Pancreas (tissue), 10 donors: ENCODE measurements at regions not wholly inside any gene's neighbourhood (a gene's known extent, or its start where the extent isn't known, plus 50 kb on each side); places are given as distances from the start of the nearest gene placed in this dataset.
A peak's percentile ranks its signal among the peaks of the same experiment; 100 is the strongest.
"Not testable (repeated sequence)": the region's sequence is repeated elsewhere in the genome, so short reads cannot be mapped to it uniquely, and the experiment has no call there.

Experiments used
- ATAC-seq, 4 donors: fragments of 200-7000 bp; cut with Tn5 transposase; one replicate each; pipeline versions ENCODE4 v1.8.0 to v1.9.1; 2020; ENCODE audit warnings: mild to moderate bottlenecking in 4 of 4, moderate library complexity in 4 of 4
- DNase-seq, 6 donors: peaks; one replicate each; pipeline ENCODE4 v3.0.0-alpha.2; 2020
- FAIRE-seq: peaks from 2 replicates; lab custom pipeline; 2012; peaks lifted over from hg19 to GRCh38; lab: Jason Lieb, UNC
- H3K27ac ChIP-seq, 4 donors: fragments of 200-600 bp; sonication (generic); 1 replicate in 3 of 4; 2 replicates in 1 of 4; pipeline versions ENCODE4 v1.5.0 to v1.8.0; 2020
- H3K27me3 ChIP-seq, 4 donors: fragments of 200-600 bp; one replicate each; pipeline ENCODE4 v1.8.0; 2021
- H3K36me3 ChIP-seq, 3 donors: fragments of 200-600 bp; sonication (generic) in 1 of 3; one replicate each; pipeline versions ENCODE4 v1.5.0 to v1.8.0; 2020 to 2021
- H3K4me1 ChIP-seq, 3 donors: fragments of 200-600 bp; one replicate each; pipeline ENCODE4 v1.8.0; 2021
- H3K4me3 ChIP-seq, 4 donors: fragments of 200-600 bp; sonication (generic) in 2 of 4; one replicate each; pipeline versions ENCODE4 v1.5.0 to v1.8.0; 2020 to 2021
- H3K9me3 ChIP-seq, 4 donors: fragments of 200-600 bp; one replicate each; pipeline ENCODE4 v1.8.0; 2021
- WGBS, 2 donors: extraction: QIAGEN DNeasy Blood & Tissue Kit; methylation state at CpG; one replicate each; pipeline ENCODE4 v1.1.7; 2013; 5-methylcytosine and 5-hydroxymethylcytosine counted together
- intact Hi-C, 3 donors: fragments of 100-400 bp; cut with DNase I; formaldehyde crosslinking; loops; one replicate each; pipeline versions ENCODE4 v1.11.1 to v1.14.2; 2022
- TF ChIP-seq, protein P1 (sequence below), 4 donors: fragments of 200-600 bp; sonication (generic) in 3 of 4; IDR thresholded peaks; one replicate each; pipeline versions ENCODE4 v1.5.0 to v1.8.0; 2021; ENCODE audit warnings: antibody characterized with exemption in 4 of 4
- donor health status: healthy with polysubstance abuse.
- donor health status: DM: no; HTN: no; CAD: no; lungs with moderate emphysema.
- donor health status: DM: no; HTN: no; CAD: no.
- donor health status: control.
- donor health status: control.
- donor health status: Bipolar disorder and iron deficiency.
- donor health status: DM: yes; HTN: yes; CAD: no.
- donor health status: DM: no; HTN: no; CAD: no.
- donor health status: DM: no; HTN: no; CAD: no.
- donor health status: DM: yes; HTN: yes; CAD: no.

- Histone ChIP-seq H3K27ac (no peak overlapping the region), H3K9me3 (no peaks in the 10 kb centered on the region), H3K27me3 (no peaks in the 10 kb centered on the region), H3K4me3 (no peak overlapping the region), H3K36me3 (no peaks in the 10 kb centered on the region), H3K4me1 (no peaks in the 10 kb centered on the region)
- no peak for DNase-seq
- 76 to 86% methylated on average over 3 of the region's 3 CpGs for WGBS, 2 donors
- TF ChIP-seq, protein P1, sequence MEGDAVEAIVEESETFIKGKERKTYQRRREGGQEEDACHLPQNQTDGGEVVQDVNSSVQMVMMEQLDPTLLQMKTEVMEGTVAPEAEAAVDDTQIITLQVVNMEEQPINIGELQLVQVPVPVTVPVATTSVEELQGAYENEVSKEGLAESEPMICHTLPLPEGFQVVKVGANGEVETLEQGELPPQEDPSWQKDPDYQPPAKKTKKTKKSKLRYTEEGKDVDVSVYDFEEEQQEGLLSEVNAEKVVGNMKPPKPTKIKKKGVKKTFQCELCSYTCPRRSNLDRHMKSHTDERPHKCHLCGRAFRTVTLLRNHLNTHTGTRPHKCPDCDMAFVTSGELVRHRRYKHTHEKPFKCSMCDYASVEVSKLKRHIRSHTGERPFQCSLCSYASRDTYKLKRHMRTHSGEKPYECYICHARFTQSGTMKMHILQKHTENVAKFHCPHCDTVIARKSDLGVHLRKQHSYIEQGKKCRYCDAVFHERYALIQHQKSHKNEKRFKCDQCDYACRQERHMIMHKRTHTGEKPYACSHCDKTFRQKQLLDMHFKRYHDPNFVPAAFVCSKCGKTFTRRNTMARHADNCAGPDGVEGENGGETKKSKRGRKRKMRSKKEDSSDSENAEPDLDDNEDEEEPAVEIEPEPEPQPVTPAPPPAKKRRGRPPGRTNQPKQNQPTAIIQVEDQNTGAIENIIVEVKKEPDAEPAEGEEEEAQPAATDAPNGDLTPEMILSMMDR (IDR thresholded peaks at IDR 0.05): no peak
- ATAC-seq: no peak
- intact Hi-C loops: no loop called here
- no peak for FAIRE-seq
Observed at GRCh38 chr2:242041816-242042215, 172.3 kb downstream of the RTP5 start.

- H3K4me3 ChIP-seq: no peak overlapping the region
- WGBS, 2 donors: 61 to 67% methylated on average over 13 of the region's 13 CpGs
- no peaks in the 10 kb centered on the region for H3K9me3 ChIP-seq
- no peaks in the 10 kb centered on the region for H3K36me3 ChIP-seq
- DNase-seq (peak in 1 of 6 donors; percentile 13), FAIRE-seq (no peak), ATAC-seq (no peak)
- no peaks in the 10 kb centered on the region for H3K27me3 ChIP-seq
- H3K27ac ChIP-seq: no peak overlapping the region
- TF ChIP-seq, protein P1 (IDR thresholded peaks at IDR 0.05): no peak
- intact Hi-C loops: no loop called here
- no peaks in the 10 kb centered on the region for H3K4me1 ChIP-seq
Observed at GRCh38 chr2:242043538-242044312, 174.2 kb downstream of the RTP5 start.

GRCh38 chr2:242044313-242044590, 174.7 kb downstream of the RTP5 start:
- Histone ChIP-seq H3K4me1 (no peaks in the 10 kb centered on the region), H3K27me3 (no peaks in the 10 kb centered on the region), H3K27ac (no peak overlapping the region), H3K9me3 (no peaks in the 10 kb centered on the region), H3K36me3 (no peaks in the 10 kb centered on the region), H3K4me3 (no peak overlapping the region)
- FAIRE-seq (no peak), DNase-seq (peak in 1 of 6 donors; percentile 48), ATAC-seq (no peak)
- intact Hi-C loops: no loop called here
- WGBS, 2 donors: 80 to 93% methylated on average over 4 of the region's 4 CpGs
- TF ChIP-seq, protein P1 (IDR thresholded peaks at IDR 0.05): no peak

DNA sequence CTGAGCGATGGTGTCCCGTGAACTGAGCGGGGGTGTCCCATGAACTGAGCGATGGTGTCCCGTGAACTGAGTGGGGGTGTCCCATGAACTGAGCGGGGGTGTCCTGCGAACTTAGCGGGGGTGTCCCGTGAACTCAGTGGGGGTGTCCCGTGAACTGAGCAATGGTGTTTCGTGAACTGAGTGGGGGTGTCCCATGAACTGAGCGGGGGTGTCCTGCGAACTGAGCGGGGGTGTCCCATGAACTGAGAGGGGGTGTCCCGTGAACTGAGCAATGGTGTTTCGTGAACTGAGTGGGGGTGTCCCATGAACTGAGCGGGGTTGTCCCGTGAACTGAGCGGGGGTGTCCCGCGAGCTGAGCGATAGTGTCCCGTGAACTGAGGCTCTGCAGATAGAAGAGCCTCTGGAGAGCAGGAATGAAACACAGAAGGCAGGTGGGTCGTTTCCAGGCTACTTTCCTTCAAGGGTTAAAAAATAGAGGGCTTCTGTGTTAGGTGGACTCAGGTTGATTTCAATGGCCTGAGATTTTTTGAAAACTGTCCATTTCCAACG, 176.1 kb downstream of the RTP5 start:
- WGBS, 2 donors: 89 to 94% methylated on average over 24 to 25 of the region's 25 CpGs
- H3K4me3 ChIP-seq, H3K27ac ChIP-seq, H3K36me3 ChIP-seq, ATAC-seq, H3K27me3 ChIP-seq, FAIRE-seq, intact Hi-C loops, H3K4me1 ChIP-seq, H3K9me3 ChIP-seq: not testable (repeated sequence)
- DNase-seq: peak in 1 of 6 donors; percentile 30

DNA sequence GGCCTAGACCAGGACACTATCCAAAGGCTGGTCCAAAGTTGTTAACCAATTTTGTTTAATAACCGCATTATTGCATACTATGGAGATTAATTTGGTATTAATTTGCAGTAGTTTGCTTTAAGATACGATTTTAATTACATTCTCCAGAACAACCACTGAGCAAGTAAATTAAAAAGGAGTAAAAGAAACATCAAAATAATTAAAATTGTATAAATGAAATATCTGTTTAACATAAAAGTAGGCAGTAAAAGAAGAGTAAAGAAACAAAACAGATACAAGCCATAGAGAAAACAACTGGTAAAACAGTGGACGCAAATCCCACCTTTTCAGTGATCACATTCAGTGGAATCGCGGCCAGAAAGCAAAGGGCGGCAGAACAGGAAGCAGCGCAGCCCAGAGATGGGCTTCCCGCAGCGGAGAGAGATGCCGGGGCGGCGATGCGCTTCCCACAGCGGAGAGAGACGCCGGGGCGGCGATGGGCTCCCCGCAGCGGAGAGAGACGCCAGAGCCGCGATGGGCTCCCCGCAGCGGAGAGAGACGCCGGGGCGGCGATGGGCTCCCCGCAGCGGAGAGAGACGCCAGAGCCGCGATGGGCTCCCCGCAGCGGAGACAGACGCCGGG, 176.8 kb downstream of the RTP5 start:
- no peaks in the 10 kb centered on the region for H3K9me3 ChIP-seq
- DNase-seq: peak in 1 of 6 donors; percentile 28
- no peak for FAIRE-seq
- H3K4me3 ChIP-seq: no peak overlapping the region
- WGBS, 2 donors: 72% methylated on average over 26 to 38 of the region's 38 CpGs
- TF ChIP-seq, protein P1 (IDR thresholded peaks at IDR 0.05): no peak
- no peaks in the 10 kb centered on the region for H3K36me3 ChIP-seq
- ATAC-seq: no peak
- intact Hi-C loops: no loop called here
- H3K4me1 ChIP-seq: no peaks in the 10 kb centered on the region
- no peaks in the 10 kb centered on the region for H3K27me3 ChIP-seq
- no peak overlapping the region for H3K27ac ChIP-seq
